ENCODE measurements at regions not wholly inside any gene's neighbourhood (a gene's known extent, or its start where the extent isn't known, plus 50 kb on each side); places are given as distances from the start of the nearest gene placed in this dataset.

GRCh38 chr1:232511172-232511571 is 118.8 kb downstream of the SIPA1L2 start:
- H3K4me3 ChIP-seq (replicated peaks; ENCODE audit: insufficient read depth, low read length): no peak overlapping the region
- DNase-seq (ENCODE audit: low read depth in 1 of 2, low spot score in 1 of 2): no peak
- TF ChIP-seq POLR2AphosphoS5 (IDR thresholded peaks at IDR 0.05; ENCODE audit: low read depth) (no peak), GABPA (IDR thresholded peaks at IDR 0.05; ENCODE audit: low read depth) (no peak), CTCF (IDR thresholded peaks at IDR 0.05; ENCODE audit: insufficient read depth, low read length) (no peak), SPI1 (IDR thresholded peaks at IDR 0.05; ENCODE audit: borderline replicate concordance, low read depth) (no peak)
- TF ChIP-seq, protein P1, sequence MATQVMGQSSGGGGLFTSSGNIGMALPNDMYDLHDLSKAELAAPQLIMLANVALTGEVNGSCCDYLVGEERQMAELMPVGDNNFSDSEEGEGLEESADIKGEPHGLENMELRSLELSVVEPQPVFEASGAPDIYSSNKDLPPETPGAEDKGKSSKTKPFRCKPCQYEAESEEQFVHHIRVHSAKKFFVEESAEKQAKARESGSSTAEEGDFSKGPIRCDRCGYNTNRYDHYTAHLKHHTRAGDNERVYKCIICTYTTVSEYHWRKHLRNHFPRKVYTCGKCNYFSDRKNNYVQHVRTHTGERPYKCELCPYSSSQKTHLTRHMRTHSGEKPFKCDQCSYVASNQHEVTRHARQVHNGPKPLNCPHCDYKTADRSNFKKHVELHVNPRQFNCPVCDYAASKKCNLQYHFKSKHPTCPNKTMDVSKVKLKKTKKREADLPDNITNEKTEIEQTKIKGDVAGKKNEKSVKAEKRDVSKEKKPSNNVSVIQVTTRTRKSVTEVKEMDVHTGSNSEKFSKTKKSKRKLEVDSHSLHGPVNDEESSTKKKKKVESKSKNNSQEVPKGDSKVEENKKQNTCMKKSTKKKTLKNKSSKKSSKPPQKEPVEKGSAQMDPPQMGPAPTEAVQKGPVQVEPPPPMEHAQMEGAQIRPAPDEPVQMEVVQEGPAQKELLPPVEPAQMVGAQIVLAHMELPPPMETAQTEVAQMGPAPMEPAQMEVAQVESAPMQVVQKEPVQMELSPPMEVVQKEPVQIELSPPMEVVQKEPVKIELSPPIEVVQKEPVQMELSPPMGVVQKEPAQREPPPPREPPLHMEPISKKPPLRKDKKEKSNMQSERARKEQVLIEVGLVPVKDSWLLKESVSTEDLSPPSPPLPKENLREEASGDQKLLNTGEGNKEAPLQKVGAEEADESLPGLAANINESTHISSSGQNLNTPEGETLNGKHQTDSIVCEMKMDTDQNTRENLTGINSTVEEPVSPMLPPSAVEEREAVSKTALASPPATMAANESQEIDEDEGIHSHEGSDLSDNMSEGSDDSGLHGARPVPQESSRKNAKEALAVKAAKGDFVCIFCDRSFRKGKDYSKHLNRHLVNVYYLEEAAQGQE (IDR thresholded peaks at IDR 0.05; ENCODE audit: insufficient replicate concordance, low read depth): no peak
- H3K27me3 ChIP-seq (ENCODE audit: insufficient read depth, poor library complexity, severe bottlenecking): no peaks in the 10 kb centered on the region
- no peak overlapping the region for H3K27ac ChIP-seq (replicated peaks)

GRCh38 chr1:232510367-232511110 is 119.4 kb downstream of the SIPA1L2 start:
- no peak for TF ChIP-seq GABPA (IDR thresholded peaks at IDR 0.05; ENCODE audit: low read depth)
- TF ChIP-seq, protein P1 (IDR thresholded peaks at IDR 0.05; ENCODE audit: insufficient replicate concordance, low read depth): no peak
- TF ChIP-seq CTCF (IDR thresholded peaks at IDR 0.05; ENCODE audit: insufficient read depth, low read length): no peak
- no peak for TF ChIP-seq POLR2AphosphoS5 (IDR thresholded peaks at IDR 0.05; ENCODE audit: low read depth)
- no peak for TF ChIP-seq SPI1 (IDR thresholded peaks at IDR 0.05; ENCODE audit: borderline replicate concordance, low read depth)
- no peak for DNase-seq (ENCODE audit: low read depth in 1 of 2, low spot score in 1 of 2)
- H3K27ac ChIP-seq (replicated peaks): no peak overlapping the region
- H3K4me3 ChIP-seq (replicated peaks; ENCODE audit: insufficient read depth, low read length): no peak overlapping the region
- H3K27me3 ChIP-seq (ENCODE audit: insufficient read depth, poor library complexity, severe bottlenecking): no peaks in the 10 kb centered on the region

GRCh38 chr1:232509570-232509969 is 120.4 kb downstream of the SIPA1L2 start:
- H3K4me3 ChIP-seq (replicated peaks; ENCODE audit: insufficient read depth, low read length): no peak overlapping the region
- H3K27me3 ChIP-seq (ENCODE audit: insufficient read depth, poor library complexity, severe bottlenecking): no peaks in the 10 kb centered on the region
- DNase-seq (ENCODE audit: low read depth in 1 of 2, low spot score in 1 of 2): no peak
- no peak for TF ChIP-seq POLR2AphosphoS5 (IDR thresholded peaks at IDR 0.05; ENCODE audit: low read depth)
- no peak for TF ChIP-seq GABPA (IDR thresholded peaks at IDR 0.05; ENCODE audit: low read depth)
- TF ChIP-seq SPI1 (IDR thresholded peaks at IDR 0.05; ENCODE audit: borderline replicate concordance, low read depth): no peak
- no peak for TF ChIP-seq CTCF (IDR thresholded peaks at IDR 0.05; ENCODE audit: insufficient read depth, low read length)
- TF ChIP-seq, protein P1 (IDR thresholded peaks at IDR 0.05; ENCODE audit: insufficient replicate concordance, low read depth): no peak
- no peak overlapping the region for H3K27ac ChIP-seq (replicated peaks)
